Naive thymus-derived CD4-positive, alpha-beta T cell (primary cell): ENCODE measurements at regions not wholly inside any gene's neighbourhood (a gene's known extent, or its start where the extent isn't known, plus 50 kb on each side); places are given as distances from the start of the nearest gene placed in this dataset.

Source experiments
- ATAC-seq: fragments of 150-1000 bp; cut with Tn5 transposase; 2 replicates; pipeline ENCODE4 v1.10.0; 2021; ENCODE audit warnings: mild to moderate bottlenecking, moderate library complexity
- CTCF ChIA-PET: fragments of 350-600 bp; sonication (Branson Sonifier 250); formaldehyde crosslinking; loops from one replicate; lab custom pipeline; 2021; ENCODE audit warnings: antibody characterized with exemption; lab: Charles Lee
- POLR2A ChIA-PET: fragments of 350-600 bp; sonication (Branson Sonifier 250); formaldehyde crosslinking; loops from one replicate; lab custom pipeline; 2021; ENCODE audit warnings: antibody characterized with exemption, inconsistent platforms; lab: Charles Lee
- DNase-seq, 9 donors: peaks; one replicate each; pipeline versions ENCODE4 v3.0.0 to v3.0.0-alpha.2; 2020 to 2022; ENCODE audit warnings: mixed read lengths in 1 of 9
- H3K27ac ChIP-seq: one replicate; pipeline ENCODE4 v1.7.0; 2013; ENCODE audit warnings: mild to moderate bottlenecking, low read depth, low read length, moderate library complexity
- H3K27me3 ChIP-seq, 2 donors: one replicate each; pipeline ENCODE4 v1.7.0; 2013; ENCODE audit warnings: low read length in 2 of 2, mild to moderate bottlenecking in 2 of 2, moderate library complexity in 2 of 2; ENCODE audit not compliant: control insufficient read depth in 2 of 2, insufficient read depth in 2 of 2
- H3K36me3 ChIP-seq, 3 experiments: 1 replicate in 2 of 3; 2 replicates in 1 of 3; pipeline ENCODE4 v1.7.0; 2013; ENCODE audit warnings: low read length in 3 of 3, mild to moderate bottlenecking in 3 of 3, moderate library complexity in 1 of 3; ENCODE audit not compliant: insufficient read depth in 3 of 3, control insufficient read depth in 2 of 3
- H3K4me1 ChIP-seq, 2 donors: one replicate each; pipeline ENCODE4 v1.7.0; 2013; ENCODE audit warnings: low read length in 2 of 2, mild to moderate bottlenecking in 2 of 2, moderate library complexity in 1 of 2; ENCODE audit not compliant: control insufficient read depth in 2 of 2, insufficient read depth in 2 of 2
- H3K4me3 ChIP-seq: 2 replicates; pipeline ENCODE4 v1.7.0; 2013; ENCODE audit warnings: mild to moderate bottlenecking, low read length
- H3K9me3 ChIP-seq, 3 experiments: 1 replicate in 2 of 3; 2 replicates in 1 of 3; pipeline ENCODE4 v1.7.0; 2013; ENCODE audit warnings: low read length in 3 of 3; ENCODE audit not compliant: control insufficient read depth in 2 of 3
- H3K27ac Mint-ChIP-seq, 9 donors: one replicate each; pipeline ENCODE4 v1.8.0; 2020 to 2022; ENCODE audit warnings: mixed read lengths in 9 of 9, mild to moderate bottlenecking in 8 of 9, moderate library complexity in 5 of 9, inconsistent platforms in 2 of 9
- H3K27me3 Mint-ChIP-seq, 5 donors: one replicate each; pipeline ENCODE4 v1.8.0; 2021 to 2022; ENCODE audit warnings: mixed read lengths in 5 of 5, mild to moderate bottlenecking in 1 of 5
- H3K36me3 Mint-ChIP-seq, 5 donors: one replicate each; pipeline ENCODE4 v1.8.0; 2020 to 2022; ENCODE audit warnings: mixed read lengths in 5 of 5, mild to moderate bottlenecking in 3 of 5, inconsistent platforms in 1 of 5
- H3K4me1 Mint-ChIP-seq, 7 donors: one replicate each; pipeline ENCODE4 v1.8.0; 2020 to 2022; ENCODE audit warnings: mixed read lengths in 7 of 7, mild to moderate bottlenecking in 3 of 7, inconsistent platforms in 1 of 7
- H3K4me3 Mint-ChIP-seq, 10 donors: one replicate each; pipeline ENCODE4 v1.8.0; 2020 to 2022; ENCODE audit warnings: mild to moderate bottlenecking in 10 of 10, mixed read lengths in 10 of 10, moderate library complexity in 6 of 10, inconsistent platforms in 2 of 10
- H3K9me3 Mint-ChIP-seq, 11 donors: one replicate each; pipeline ENCODE4 v1.8.0; 2020 to 2022; ENCODE audit warnings: mixed read lengths in 11 of 11, mild to moderate bottlenecking in 4 of 11, inconsistent platforms in 1 of 11, moderate library complexity in 1 of 11
- intact Hi-C, 2 donors: fragments of 100-400 bp; cut with micrococcal nuclease; formaldehyde crosslinking; loops; one replicate each; pipeline ENCODE4 v1.15.1; 2023

GRCh38 chr2:65662654-65663432, 230.4 kb upstream of the SPRED2 start:
- Mint-ChIP-seq H3K27ac (no peak overlapping the region), H3K4me1 (peaks cover 0 to 9% (median 0%) of the 10 kb centered on the region in 7 donors), H3K27me3 (peaks cover 2 to 33% (median 21%) of the 10 kb centered on the region in 5 donors), H3K9me3 (peaks cover 0 to 8% (median 3%) of the 10 kb centered on the region in 11 donors), H3K4me3 (no peak overlapping the region), H3K36me3 (no peaks in the 10 kb centered on the region)
- no peak for DNase-seq
- ChIA-PET POLR2A (no interaction called here), CTCF (no interaction called here)
- no peaks in the 10 kb centered on the region for H3K9me3 ChIP-seq
- no peak for ATAC-seq
- no peak overlapping the region for H3K4me3 ChIP-seq
- H3K4me1 ChIP-seq, result no peaks in the 10 kb centered on the region
- H3K36me3 ChIP-seq, result no peaks in the 10 kb centered on the region
- intact Hi-C loops, result no loop called here
- H3K27ac ChIP-seq, result no peak overlapping the region
- H3K27me3 ChIP-seq, result no peaks in the 10 kb centered on the region

- H3K36me3 Mint-ChIP-seq, result no peaks in the 10 kb centered on the region
- H3K27ac Mint-ChIP-seq, result no peak overlapping the region
- H3K4me3 Mint-ChIP-seq, result no peak overlapping the region
- ATAC-seq (no peak), DNase-seq (no peak)
- Histone ChIP-seq H3K4me1 (no peaks in the 10 kb centered on the region), H3K4me3 (no peak overlapping the region), H3K36me3 (no peaks in the 10 kb centered on the region), H3K27me3 (no peaks in the 10 kb centered on the region), H3K9me3 (no peaks in the 10 kb centered on the region), H3K27ac (no peak overlapping the region)
- peaks cover 0 to 7% (median 2%) of the 10 kb centered on the region in 11 donors for H3K9me3 Mint-ChIP-seq
- ChIA-PET POLR2A (no interaction called here), CTCF (no interaction called here)
- peaks cover 0 to 9% (median 0%) of the 10 kb centered on the region in 7 donors for H3K4me1 Mint-ChIP-seq
- intact Hi-C loops, result no loop called here
- peaks cover 2 to 40% (median 25%) of the 10 kb centered on the region in 5 donors for H3K27me3 Mint-ChIP-seq
Observed at GRCh38 chr2:65661980-65662653, 229.7 kb upstream of the SPRED2 start.

GRCh38 chr2:65660340-65660739, 227.9 kb upstream of the SPRED2 start:
- no peak for ATAC-seq
- peaks cover 0 to under 1% (median 0%) of the 10 kb centered on the region in 7 donors for H3K4me1 Mint-ChIP-seq
- no peak overlapping the region for H3K27ac Mint-ChIP-seq
- ChIA-PET CTCF (no interaction called here), POLR2A (no interaction called here)
- H3K9me3 Mint-ChIP-seq, result peaks cover 0 to 2% (median 0%) of the 10 kb centered on the region in 11 donors
- peaks cover 6 to 31% (median 22%) of the 10 kb centered on the region in 5 donors for H3K27me3 Mint-ChIP-seq
- Histone ChIP-seq H3K9me3 (no peaks in the 10 kb centered on the region), H3K4me1 (no peaks in the 10 kb centered on the region), H3K27me3 (no peaks in the 10 kb centered on the region), H3K4me3 (no peak overlapping the region), H3K27ac (no peak overlapping the region), H3K36me3 (no peaks in the 10 kb centered on the region)
- DNase-seq, result no peak
- no peaks in the 10 kb centered on the region for H3K36me3 Mint-ChIP-seq
- H3K4me3 Mint-ChIP-seq, result no peak overlapping the region
- intact Hi-C loops, result no loop called here

GRCh38 chr2:65658881-65659280, 226.5 kb upstream of the SPRED2 start:
- ChIA-PET CTCF (no interaction called here), POLR2A (no interaction called here)
- Mint-ChIP-seq H3K4me1 (no peaks in the 10 kb centered on the region), H3K9me3 (no peaks in the 10 kb centered on the region), H3K4me3 (no peak overlapping the region), H3K27me3 (peaks cover 8 to 25% (median 22%) of the 10 kb centered on the region in 5 donors), H3K36me3 (no peaks in the 10 kb centered on the region), H3K27ac (no peak overlapping the region)
- no peak for DNase-seq
- Histone ChIP-seq H3K36me3 (no peaks in the 10 kb centered on the region), H3K4me1 (no peaks in the 10 kb centered on the region), H3K4me3 (no peak overlapping the region), H3K9me3 (no peaks in the 10 kb centered on the region), H3K27ac (no peak overlapping the region), H3K27me3 (no peaks in the 10 kb centered on the region)
- no peak for ATAC-seq
- intact Hi-C loops, result no loop called here

- H3K36me3 ChIP-seq, result no peaks in the 10 kb centered on the region
- Mint-ChIP-seq H3K27ac (no peak overlapping the region), H3K36me3 (no peaks in the 10 kb centered on the region), H3K9me3 (no peaks in the 10 kb centered on the region), H3K4me1 (no peaks in the 10 kb centered on the region), H3K4me3 (no peak overlapping the region), H3K27me3 (peaks cover 2 to 20% (median 17%) of the 10 kb centered on the region in 5 donors)
- no peaks in the 10 kb centered on the region for H3K9me3 ChIP-seq
- ChIA-PET POLR2A (no interaction called here), CTCF (no interaction called here)
- ATAC-seq (no peak), DNase-seq (no peak)
- intact Hi-C loops, result no loop called here
- no peak overlapping the region for H3K27ac ChIP-seq
- no peaks in the 10 kb centered on the region for H3K27me3 ChIP-seq
- H3K4me1 ChIP-seq, result no peaks in the 10 kb centered on the region
- H3K4me3 ChIP-seq, result no peak overlapping the region
Observed at GRCh38 chr2:65658266-65658665, 225.9 kb upstream of the SPRED2 start.

GRCh38 chr2:65656160-65656718, 223.8 kb upstream of the SPRED2 start:
- Histone ChIP-seq H3K27me3 (no peaks in the 10 kb centered on the region), H3K27ac (no peak overlapping the region), H3K4me3 (no peak overlapping the region), H3K9me3 (no peaks in the 10 kb centered on the region), H3K4me1 (no peaks in the 10 kb centered on the region), H3K36me3 (no peaks in the 10 kb centered on the region)
- no peak overlapping the region for H3K27ac Mint-ChIP-seq
- no peaks in the 10 kb centered on the region for H3K4me1 Mint-ChIP-seq
- peaks cover 0 to 16% (median 8%) of the 10 kb centered on the region in 5 donors for H3K27me3 Mint-ChIP-seq
- no peaks in the 10 kb centered on the region for H3K36me3 Mint-ChIP-seq
- CTCF ChIA-PET, result no interaction called here
- H3K9me3 Mint-ChIP-seq, result no peaks in the 10 kb centered on the region
- intact Hi-C loops, result no loop called here
- POLR2A ChIA-PET, result no interaction called here
- ATAC-seq (no peak), DNase-seq (no peak)
- no peak overlapping the region for H3K4me3 Mint-ChIP-seq
